GM13977 (cell line): ENCODE measurements at regions not wholly inside any gene's neighbourhood (a gene's known extent, or its start where the extent isn't known, plus 50 kb on each side); places are given as distances from the start of the nearest gene placed in this dataset.

Source experiments
- DNase-seq: peaks from one replicate; pipeline ENCODE4 v3.0.0; 2012; ENCODE audit warnings: low spot score
- CTCF ChIP-seq: IDR thresholded peaks from 2 replicates; pipeline ENCODE4 v1.5.1; 2012; ENCODE audit warnings: mild to moderate bottlenecking, control low read depth; ENCODE audit not compliant: insufficient read depth; ENCODE audit errors: extremely low read depth, missing control alignments
- in situ Hi-C: fragments of 300-500 bp; cut with MboI; formaldehyde crosslinking; loops from one replicate; pipeline ENCODE4 v1.12.0; 2022; ENCODE audit warnings: low sequenced_read_pairs, low pct_unique_long_range_greater_than_20kb, mixed read lengths, inconsistent platforms; ENCODE audit not compliant: unreplicated experiment

GRCh38 chr22:48263431-48263765 lies 1500.9 kb downstream of the TBC1D22A start:
- in situ Hi-C loops, result no loop called here
- DNase-seq, result no peak
- no peak for TF ChIP-seq CTCF

DNA sequence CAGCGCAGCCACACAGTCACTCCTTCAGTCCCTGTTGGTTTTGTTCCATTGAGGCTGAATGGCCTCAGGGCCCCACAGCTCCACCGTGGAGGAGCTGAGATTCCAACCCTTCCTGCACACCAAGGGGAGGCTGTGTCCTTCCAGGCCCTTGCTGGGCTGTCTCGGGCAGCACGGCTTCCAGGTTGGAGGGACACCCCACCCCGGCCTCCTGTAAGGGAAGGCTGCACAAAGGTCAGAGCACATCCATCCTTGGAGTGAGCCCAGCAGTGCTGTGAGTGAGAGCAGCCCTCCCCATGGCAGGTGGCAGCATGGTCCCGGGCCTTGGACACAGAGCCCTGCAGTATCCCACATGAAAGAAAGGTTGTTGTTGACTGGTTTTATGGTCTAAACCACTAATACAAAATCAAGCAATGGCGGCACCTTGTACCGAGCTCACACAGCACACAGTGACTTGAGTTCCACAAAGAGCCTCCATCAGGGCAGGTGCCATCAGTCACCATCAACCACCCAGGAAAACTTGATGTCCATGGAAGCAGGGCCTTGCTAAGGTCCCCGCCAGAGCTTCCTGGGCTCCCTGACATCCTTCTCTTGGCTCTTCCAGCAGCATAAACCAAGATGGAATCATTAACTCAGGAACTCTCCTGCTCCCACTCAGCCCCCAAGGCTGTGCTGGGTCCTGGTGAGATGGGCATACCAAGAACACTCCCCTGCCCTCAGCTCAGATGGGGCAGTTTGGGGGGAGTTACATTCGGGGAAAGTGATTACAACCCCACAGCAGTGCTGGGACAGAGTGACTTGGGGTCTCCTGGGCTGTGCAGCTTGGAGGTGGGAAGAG lies 1500.4 kb downstream of the TBC1D22A start:
- no peak for TF ChIP-seq CTCF
- in situ Hi-C loops, result no loop called here
- DNase-seq, result no peak

GRCh38 chr22:48261706-48262105 lies 1499.3 kb downstream of the TBC1D22A start:
- in situ Hi-C loops, result no loop called here
- DNase-seq, result no peak
- no peak for TF ChIP-seq CTCF

DNA sequence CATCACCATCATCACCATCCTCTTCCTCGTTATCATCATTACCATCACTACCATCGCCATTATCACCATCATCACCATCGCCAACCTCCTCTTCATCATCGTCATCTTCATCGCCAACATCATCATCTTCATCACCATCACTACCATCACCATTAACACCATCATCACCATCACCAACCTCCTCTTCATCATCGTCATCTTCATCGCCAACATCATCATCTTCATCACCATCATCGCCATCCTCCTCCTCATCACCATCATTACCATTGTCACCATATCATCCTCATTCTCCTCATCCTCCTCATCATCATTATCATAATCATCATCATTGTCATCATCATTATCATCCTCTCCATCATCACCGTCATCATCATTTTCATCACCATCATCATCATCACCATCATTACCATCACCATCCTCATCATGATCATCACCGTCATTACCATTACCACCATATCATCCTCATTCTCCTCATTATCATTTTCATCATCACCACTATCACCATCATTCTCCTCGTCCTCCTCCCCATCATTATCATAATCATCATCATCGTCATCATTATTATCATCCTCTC lies 1498.7 kb downstream of the TBC1D22A start:
- no peak for DNase-seq
- TF ChIP-seq CTCF, result no peak
- in situ Hi-C loops, result no loop called here

DNA sequence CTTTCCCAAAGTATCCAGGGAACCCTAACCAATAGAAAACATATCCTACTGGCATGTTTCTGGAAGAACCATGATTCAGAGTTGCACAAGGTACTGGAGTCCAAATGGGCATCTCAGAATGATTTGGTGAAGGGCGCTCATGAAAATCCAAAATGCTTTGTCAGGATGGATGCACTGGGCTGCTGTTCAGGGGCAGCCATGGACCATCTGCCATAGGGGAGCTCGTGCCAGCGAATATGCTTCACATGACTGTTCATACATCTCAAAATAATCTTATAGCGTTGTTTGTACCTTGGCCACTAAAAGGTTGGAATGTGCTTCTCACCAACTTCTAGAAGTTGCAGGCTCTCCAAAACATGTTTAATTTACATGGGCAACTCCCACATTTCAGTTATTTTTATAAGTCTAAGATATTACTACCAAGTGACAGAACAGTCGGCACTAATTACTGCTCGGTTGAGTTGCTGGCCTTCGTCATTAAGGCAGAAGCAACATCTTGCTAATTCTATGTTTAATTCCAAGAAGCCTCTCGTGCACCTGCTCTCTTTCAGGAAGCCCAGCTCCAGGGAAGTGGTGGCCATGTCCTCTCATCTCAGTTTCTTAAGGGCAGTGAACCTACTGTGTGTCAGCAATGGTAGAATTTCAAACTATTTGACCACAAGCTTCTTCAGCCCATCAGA lies 1497.7 kb downstream of the TBC1D22A start:
- TF ChIP-seq CTCF, result no peak
- DNase-seq, result no peak
- in situ Hi-C loops, result no loop called here

DNA sequence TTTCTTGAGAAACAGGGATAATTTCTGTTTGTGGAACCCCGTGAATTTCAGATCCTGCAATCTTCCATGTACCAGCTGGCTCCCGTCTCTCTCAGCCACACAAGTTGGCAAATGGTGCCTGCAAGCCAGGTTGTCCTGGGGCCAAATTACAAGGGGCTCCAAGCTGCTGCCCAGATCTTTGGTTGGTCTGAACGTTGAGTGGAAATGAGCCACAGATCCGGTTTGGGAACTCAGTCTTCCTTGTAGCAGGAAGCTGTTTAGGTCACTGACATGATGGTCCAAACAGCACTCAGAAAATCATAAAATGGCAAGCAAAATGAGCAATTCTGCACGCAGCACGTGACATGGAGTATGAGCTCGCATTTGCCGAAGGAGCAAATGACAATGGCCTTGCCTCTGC lies 1496.4 kb downstream of the TBC1D22A start:
- DNase-seq, result no peak
- in situ Hi-C loops, result no loop called here
- no peak for TF ChIP-seq CTCF
